Progenitor cell of endocrine pancreas (in vitro differentiated cells): ENCODE measurements at regions not wholly inside any gene's neighbourhood (a gene's known extent, or its start where the extent isn't known, plus 50 kb on each side); places are given as distances from the start of the nearest gene placed in this dataset.

Source experiments
- DNase-seq: peaks from one replicate; pipeline ENCODE4 v3.0.0; 2021; ENCODE audit warnings: low spot score; ENCODE audit not compliant: unreplicated experiment
- H3K27ac Mint-ChIP-seq: 2 replicates; pipeline ENCODE4 v1.8.0; 2021; ENCODE audit warnings: mild to moderate bottlenecking, moderate library complexity, mixed read lengths
- H3K27me3 Mint-ChIP-seq: 2 replicates; pipeline ENCODE4 v1.8.0; 2021; ENCODE audit warnings: mixed read lengths
- H3K36me3 Mint-ChIP-seq: 2 replicates; pipeline ENCODE4 v1.8.0; 2022; ENCODE audit warnings: mixed read lengths; ENCODE audit not compliant: insufficient read depth
- H3K4me1 Mint-ChIP-seq: 2 replicates; pipeline ENCODE4 v1.8.0; 2021; ENCODE audit warnings: low read depth, mixed read lengths
- H3K4me3 Mint-ChIP-seq: 2 replicates; pipeline ENCODE4 v1.8.0; 2021; ENCODE audit warnings: low read depth, mild to moderate bottlenecking, moderate library complexity, mixed read lengths
- H3K9me3 Mint-ChIP-seq: 2 replicates; pipeline ENCODE4 v1.8.0; 2021; ENCODE audit warnings: low read depth, mixed read lengths
- TF ChIP-seq, protein P1 (sequence below): fragments of 200-600 bp; sonication (generic); IDR thresholded peaks from one replicate; pipeline ENCODE4 v1.5.0; 2021; ENCODE audit warnings: antibody characterized with exemption, mild to moderate bottlenecking; ENCODE audit not compliant: unreplicated experiment

DNA sequence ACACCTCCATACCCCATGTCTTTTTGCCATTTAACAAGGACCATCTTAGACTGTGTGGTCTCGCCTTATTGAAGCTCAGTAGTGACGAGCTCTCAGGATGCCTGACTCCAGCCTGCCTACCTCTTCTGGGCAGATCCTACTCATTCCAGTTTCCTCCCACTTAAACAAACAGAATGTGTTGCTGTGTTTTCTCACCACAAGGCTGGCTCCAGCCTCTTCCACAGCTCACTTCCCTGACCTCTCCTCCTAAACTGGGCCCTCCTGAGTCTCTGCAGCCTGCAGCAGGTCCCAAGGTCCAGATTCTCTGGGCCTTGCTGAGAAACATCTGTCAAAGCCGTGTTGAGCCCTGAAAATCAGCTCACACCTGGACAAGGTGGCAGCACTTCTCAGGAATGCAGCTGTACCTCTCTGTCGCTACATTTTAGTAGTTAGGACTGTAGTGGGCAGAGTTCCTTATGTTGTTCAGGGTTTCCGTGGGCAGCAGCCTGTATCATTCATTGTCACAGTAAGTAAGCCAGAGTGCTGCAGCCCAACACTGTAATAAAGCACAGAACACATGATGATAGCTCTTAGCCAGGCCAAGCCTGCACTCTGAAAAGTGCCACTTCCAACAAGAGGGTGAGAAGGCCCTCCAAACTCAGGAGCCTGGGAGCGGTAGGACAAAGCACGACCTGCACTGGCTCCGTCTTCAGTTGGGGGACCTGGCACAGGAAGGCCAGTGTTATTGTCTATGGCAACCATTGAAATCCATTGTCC, 68.5 kb downstream of the NKX2-1 start:
- Mint-ChIP-seq H3K4me3 (no peak overlapping the region), H3K27me3 (peaks cover 57% of the 10 kb centered on the region), H3K36me3 (no peaks in the 10 kb centered on the region), H3K27ac (no peak overlapping the region), H3K4me1 (peaks cover 6% of the 10 kb centered on the region), H3K9me3 (no peaks in the 10 kb centered on the region)
- DNase-seq = no peak
- TF ChIP-seq, protein P1, sequence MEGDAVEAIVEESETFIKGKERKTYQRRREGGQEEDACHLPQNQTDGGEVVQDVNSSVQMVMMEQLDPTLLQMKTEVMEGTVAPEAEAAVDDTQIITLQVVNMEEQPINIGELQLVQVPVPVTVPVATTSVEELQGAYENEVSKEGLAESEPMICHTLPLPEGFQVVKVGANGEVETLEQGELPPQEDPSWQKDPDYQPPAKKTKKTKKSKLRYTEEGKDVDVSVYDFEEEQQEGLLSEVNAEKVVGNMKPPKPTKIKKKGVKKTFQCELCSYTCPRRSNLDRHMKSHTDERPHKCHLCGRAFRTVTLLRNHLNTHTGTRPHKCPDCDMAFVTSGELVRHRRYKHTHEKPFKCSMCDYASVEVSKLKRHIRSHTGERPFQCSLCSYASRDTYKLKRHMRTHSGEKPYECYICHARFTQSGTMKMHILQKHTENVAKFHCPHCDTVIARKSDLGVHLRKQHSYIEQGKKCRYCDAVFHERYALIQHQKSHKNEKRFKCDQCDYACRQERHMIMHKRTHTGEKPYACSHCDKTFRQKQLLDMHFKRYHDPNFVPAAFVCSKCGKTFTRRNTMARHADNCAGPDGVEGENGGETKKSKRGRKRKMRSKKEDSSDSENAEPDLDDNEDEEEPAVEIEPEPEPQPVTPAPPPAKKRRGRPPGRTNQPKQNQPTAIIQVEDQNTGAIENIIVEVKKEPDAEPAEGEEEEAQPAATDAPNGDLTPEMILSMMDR = no peak

DNA sequence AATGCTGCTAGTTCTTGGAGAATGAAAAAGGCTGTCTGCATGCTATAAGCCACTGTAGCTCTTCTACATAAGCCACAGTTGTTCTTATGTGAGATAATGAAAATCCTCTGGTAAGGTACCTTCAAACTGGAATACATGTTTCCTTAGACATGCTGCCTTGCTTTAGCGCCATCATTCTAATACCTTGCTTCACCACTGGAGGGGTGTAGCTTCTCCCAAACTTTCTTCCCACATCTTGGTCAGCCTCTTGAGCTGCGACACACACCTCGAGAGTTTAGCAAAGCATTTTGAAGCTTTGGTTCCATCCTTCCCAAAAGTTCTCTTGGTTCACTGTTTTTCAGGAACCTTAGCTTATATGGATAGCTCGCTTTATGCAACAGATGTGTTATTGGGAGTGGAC, 69.5 kb downstream of the NKX2-1 start:
- H3K9me3 Mint-ChIP-seq = no peaks in the 10 kb centered on the region
- no peak overlapping the region for H3K4me3 Mint-ChIP-seq
- no peaks in the 10 kb centered on the region for H3K36me3 Mint-ChIP-seq
- peaks cover 66% of the 10 kb centered on the region for H3K27me3 Mint-ChIP-seq
- no peak for DNase-seq
- H3K4me1 Mint-ChIP-seq = peaks cover 6% of the 10 kb centered on the region
- no peak overlapping the region for H3K27ac Mint-ChIP-seq
- TF ChIP-seq, protein P1 = no peak

DNA sequence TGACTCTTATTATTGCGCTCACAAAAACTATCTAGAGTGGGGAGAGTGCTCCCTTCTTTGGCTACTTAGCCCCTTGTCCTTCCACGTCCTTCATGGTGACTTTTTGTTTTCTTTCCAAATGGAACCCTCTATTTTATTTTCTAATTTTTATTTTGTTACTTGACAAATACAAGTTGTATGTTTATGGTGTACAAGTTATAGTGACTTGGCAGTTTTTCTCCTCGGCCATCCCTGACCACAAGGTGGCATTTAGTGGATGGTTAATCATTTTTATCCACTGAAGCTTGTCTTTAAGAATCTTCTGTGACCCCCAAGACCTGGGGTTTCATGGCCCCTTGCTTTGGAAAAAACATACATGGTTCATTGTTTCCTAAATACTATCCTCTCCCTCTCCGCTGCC, 70.1 kb downstream of the NKX2-1 start:
- DNase-seq = no peak
- Mint-ChIP-seq H3K9me3 (no peaks in the 10 kb centered on the region), H3K36me3 (no peaks in the 10 kb centered on the region), H3K4me3 (no peak overlapping the region), H3K27me3 (peaks cover 67% of the 10 kb centered on the region), H3K27ac (no peak overlapping the region), H3K4me1 (peaks cover 6% of the 10 kb centered on the region)
- TF ChIP-seq, protein P1 = no peak

DNA sequence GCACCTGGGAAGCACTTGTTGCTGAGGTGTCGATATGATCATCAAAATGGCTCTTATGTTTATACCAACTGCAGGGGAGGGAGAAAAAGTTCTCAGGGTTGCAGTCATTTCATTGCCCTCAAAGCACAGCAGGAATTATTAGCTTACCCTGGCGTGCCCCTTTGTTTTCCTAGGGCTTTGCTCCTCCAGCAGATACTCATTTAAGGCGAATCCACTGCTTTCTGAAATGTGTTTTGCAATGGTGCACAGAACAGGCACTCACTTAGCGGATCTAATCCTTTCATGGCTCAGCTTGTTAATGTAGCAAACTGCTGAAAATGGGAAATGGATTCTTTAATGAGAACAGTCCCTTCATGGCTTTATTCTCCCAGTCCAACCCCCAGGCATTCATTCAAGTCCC, 76.7 kb downstream of the NKX2-1 start:
- H3K4me3 Mint-ChIP-seq = no peak overlapping the region
- H3K36me3 Mint-ChIP-seq = no peaks in the 10 kb centered on the region
- TF ChIP-seq, protein P1 = no peak
- no peak overlapping the region for H3K27ac Mint-ChIP-seq
- H3K9me3 Mint-ChIP-seq = no peaks in the 10 kb centered on the region
- H3K4me1 Mint-ChIP-seq = peaks cover 27% of the 10 kb centered on the region
- DNase-seq = no peak
- H3K27me3 Mint-ChIP-seq = peaks cover 73% of the 10 kb centered on the region

DNA sequence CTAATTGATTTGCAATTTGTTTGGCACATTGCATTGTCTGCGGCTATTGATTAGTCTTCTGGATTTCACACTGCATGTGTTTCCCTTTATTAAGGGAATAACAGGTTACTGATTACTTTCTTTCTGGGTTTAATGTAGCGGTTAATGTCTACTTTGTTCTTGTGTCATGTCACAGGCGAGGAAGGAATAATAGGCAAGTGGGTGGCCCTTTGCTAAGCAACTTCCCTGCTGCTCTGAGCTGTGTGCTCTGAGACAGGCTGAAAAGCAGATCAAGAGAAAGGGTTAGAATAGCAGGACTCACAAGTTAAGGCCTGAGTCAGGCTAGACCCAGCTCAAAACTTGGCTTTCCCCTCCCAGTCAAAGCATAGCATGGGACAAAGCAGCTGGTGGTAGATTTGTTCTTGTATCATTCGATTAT, 77.2 kb downstream of the NKX2-1 start:
- Mint-ChIP-seq H3K27me3 (peaks cover 76% of the 10 kb centered on the region), H3K36me3 (no peaks in the 10 kb centered on the region), H3K27ac (no peak overlapping the region), H3K4me3 (no peak overlapping the region), H3K9me3 (no peaks in the 10 kb centered on the region), H3K4me1 (peaks cover 27% of the 10 kb centered on the region)
- no peak for DNase-seq
- TF ChIP-seq, protein P1 = no peak
